Upper lobe of right lung (tissue), 1 donor: ENCODE measurements at regions not wholly inside any gene's neighbourhood (a gene's known extent, or its start where the extent isn't known, plus 50 kb on each side); places are given as distances from the start of the nearest gene placed in this dataset.

Experiments
- ATAC-seq: fragments of 200-7000 bp; cut with Tn5 transposase; one replicate; pipeline ENCODE4 v1.9.1; 2020; ENCODE audit warnings: mild to moderate bottlenecking, moderate library complexity
- DNase-seq: peaks from one replicate; pipeline ENCODE4 v3.0.0-alpha.2; 2020
- H3K27ac ChIP-seq: fragments of 200-600 bp; one replicate; pipeline ENCODE4 v1.8.0; 2022
- H3K27me3 ChIP-seq: fragments of 200-600 bp; one replicate; pipeline ENCODE4 v1.8.0; 2022; ENCODE audit warnings: mild to moderate bottlenecking
- H3K36me3 ChIP-seq: fragments of 200-600 bp; one replicate; pipeline ENCODE4 v1.8.0; 2022
- H3K4me1 ChIP-seq: fragments of 200-600 bp; one replicate; pipeline ENCODE4 v1.8.0; 2022
- H3K4me3 ChIP-seq: fragments of 200-600 bp; one replicate; pipeline ENCODE4 v1.8.0; 2022; ENCODE audit warnings: mild to moderate bottlenecking
- H3K9me3 ChIP-seq: fragments of 200-600 bp; one replicate; pipeline ENCODE4 v1.8.0; 2022
- intact Hi-C: fragments of 100-400 bp; cut with DNase I; formaldehyde crosslinking; loops from one replicate; pipeline ENCODE4 v1.11.0; 2022
- TF ChIP-seq, protein P1 (sequence below): fragments of 200-600 bp; IDR thresholded peaks from one replicate; pipeline ENCODE4 v1.8.0; 2022; ENCODE audit warnings: antibody characterized with exemption
- donor health status: DM: no; HTN: yes; CAD: no; lungs with severe emphysema.

DNA sequence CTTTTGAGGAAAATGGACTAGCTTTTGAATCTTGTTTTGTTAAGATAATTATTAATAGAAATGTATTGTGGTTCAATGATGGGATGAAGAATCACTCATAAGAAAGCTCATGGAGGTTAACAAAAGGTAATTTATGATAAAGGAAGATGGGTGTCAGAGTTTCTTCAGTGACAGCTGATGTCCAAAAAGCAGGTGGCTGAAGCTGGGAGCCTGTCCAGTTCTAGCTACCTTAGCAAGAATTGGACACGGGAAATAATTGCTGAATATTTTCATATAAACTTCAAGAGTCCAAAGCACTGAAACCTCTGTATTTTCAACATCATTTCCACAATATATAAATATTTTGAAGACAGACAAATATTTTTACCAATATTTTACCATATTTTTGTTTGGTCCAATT, 1505.8 kb upstream of the SLC39A10 start:
- DNase-seq (no peak), ATAC-seq (no peak)
- no peak overlapping the region for H3K4me3 ChIP-seq
- H3K36me3 ChIP-seq = no peaks in the 10 kb centered on the region
- no peaks in the 10 kb centered on the region for H3K9me3 ChIP-seq
- H3K4me1 ChIP-seq = no peaks in the 10 kb centered on the region
- intact Hi-C loops = no loop called here
- no peak overlapping the region for H3K27ac ChIP-seq
- no peaks in the 10 kb centered on the region for H3K27me3 ChIP-seq
- TF ChIP-seq, protein P1, sequence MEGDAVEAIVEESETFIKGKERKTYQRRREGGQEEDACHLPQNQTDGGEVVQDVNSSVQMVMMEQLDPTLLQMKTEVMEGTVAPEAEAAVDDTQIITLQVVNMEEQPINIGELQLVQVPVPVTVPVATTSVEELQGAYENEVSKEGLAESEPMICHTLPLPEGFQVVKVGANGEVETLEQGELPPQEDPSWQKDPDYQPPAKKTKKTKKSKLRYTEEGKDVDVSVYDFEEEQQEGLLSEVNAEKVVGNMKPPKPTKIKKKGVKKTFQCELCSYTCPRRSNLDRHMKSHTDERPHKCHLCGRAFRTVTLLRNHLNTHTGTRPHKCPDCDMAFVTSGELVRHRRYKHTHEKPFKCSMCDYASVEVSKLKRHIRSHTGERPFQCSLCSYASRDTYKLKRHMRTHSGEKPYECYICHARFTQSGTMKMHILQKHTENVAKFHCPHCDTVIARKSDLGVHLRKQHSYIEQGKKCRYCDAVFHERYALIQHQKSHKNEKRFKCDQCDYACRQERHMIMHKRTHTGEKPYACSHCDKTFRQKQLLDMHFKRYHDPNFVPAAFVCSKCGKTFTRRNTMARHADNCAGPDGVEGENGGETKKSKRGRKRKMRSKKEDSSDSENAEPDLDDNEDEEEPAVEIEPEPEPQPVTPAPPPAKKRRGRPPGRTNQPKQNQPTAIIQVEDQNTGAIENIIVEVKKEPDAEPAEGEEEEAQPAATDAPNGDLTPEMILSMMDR = no peak

GRCh38 chr2:194135463-194135862, 1521.6 kb upstream of the SLC39A10 start:
- no peak for ATAC-seq
- TF ChIP-seq, protein P1 = no peak
- DNase-seq = no peak

DNA sequence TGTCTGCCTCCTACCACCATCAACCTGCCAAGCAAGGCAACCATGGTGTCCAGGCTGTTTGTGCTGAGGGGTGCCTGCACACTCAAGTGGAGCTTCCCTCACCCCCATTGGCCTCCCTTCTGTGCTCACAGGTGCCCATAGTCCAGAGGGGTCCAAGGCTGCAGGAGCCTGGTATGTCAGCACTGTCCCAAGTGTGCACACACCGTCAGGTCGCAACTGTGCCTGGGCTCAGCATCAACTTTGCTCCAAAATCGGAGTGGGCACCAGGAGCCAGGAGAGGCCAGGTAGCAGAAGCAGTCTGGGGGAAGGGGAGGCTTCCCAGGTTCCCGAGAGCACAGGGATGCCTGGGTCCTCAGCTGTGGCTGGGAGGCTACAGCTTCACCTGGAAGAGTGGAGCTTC, 1528.2 kb upstream of the SLC39A10 start:
- no peak overlapping the region for H3K4me3 ChIP-seq
- no peaks in the 10 kb centered on the region for H3K36me3 ChIP-seq
- H3K27me3 ChIP-seq = no peaks in the 10 kb centered on the region
- H3K9me3 ChIP-seq = no peaks in the 10 kb centered on the region
- intact Hi-C loops = no loop called here
- DNase-seq (no peak), ATAC-seq (peak; percentile 46)
- no peaks in the 10 kb centered on the region for H3K4me1 ChIP-seq
- TF ChIP-seq, protein P1 = no peak
- no peak overlapping the region for H3K27ac ChIP-seq

More at GRCh38 chr2:194135463-194135862, 1521.6 kb upstream of the SLC39A10 start:
- H3K27ac ChIP-seq = no peak overlapping the region
- no peaks in the 10 kb centered on the region for H3K9me3 ChIP-seq
- no peaks in the 10 kb centered on the region for H3K4me1 ChIP-seq
- H3K36me3 ChIP-seq = no peaks in the 10 kb centered on the region
- no peak overlapping the region for H3K4me3 ChIP-seq
- intact Hi-C loops = no loop called here
- H3K27me3 ChIP-seq = no peaks in the 10 kb centered on the region

DNA sequence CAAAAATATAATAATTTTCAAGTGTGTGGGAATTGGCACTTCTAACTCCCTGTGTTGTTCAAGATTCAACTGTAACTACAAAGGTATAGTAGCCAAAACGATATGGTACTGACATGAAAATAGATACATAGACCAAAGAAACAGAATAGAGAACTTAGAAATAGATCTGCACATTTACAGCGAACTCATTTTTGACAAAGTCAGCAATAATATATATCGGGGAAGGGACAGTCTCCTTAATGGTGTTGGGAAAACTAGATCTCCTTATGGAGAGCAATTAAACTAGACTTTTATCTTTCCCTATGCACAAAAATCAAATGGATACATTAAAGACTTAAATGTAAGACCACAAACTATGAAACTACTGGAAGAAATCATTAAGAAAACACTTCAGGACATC, 1530.6 kb upstream of the SLC39A10 start:
- no peak for DNase-seq

GRCh38 chr2:194116861-194117260, 1540.2 kb upstream of the SLC39A10 start:
- intact Hi-C loops = no loop called here
- Histone ChIP-seq H3K27ac (no peak overlapping the region), H3K27me3 (no peaks in the 10 kb centered on the region), H3K36me3 (no peaks in the 10 kb centered on the region), H3K4me3 (no peak overlapping the region), H3K4me1 (no peaks in the 10 kb centered on the region), H3K9me3 (no peaks in the 10 kb centered on the region)
- ATAC-seq (no peak), DNase-seq (no peak)
- TF ChIP-seq, protein P1 = no peak

More for the DNA sequence above, 1530.6 kb upstream of the SLC39A10 start:
- no peaks in the 10 kb centered on the region for H3K27me3 ChIP-seq
- H3K9me3 ChIP-seq = no peaks in the 10 kb centered on the region
- no peak overlapping the region for H3K4me3 ChIP-seq
- no peaks in the 10 kb centered on the region for H3K4me1 ChIP-seq
- H3K36me3 ChIP-seq = no peaks in the 10 kb centered on the region
- ATAC-seq = no peak
- intact Hi-C loops = no loop called here
- no peak overlapping the region for H3K27ac ChIP-seq
- TF ChIP-seq, protein P1 = no peak

DNA sequence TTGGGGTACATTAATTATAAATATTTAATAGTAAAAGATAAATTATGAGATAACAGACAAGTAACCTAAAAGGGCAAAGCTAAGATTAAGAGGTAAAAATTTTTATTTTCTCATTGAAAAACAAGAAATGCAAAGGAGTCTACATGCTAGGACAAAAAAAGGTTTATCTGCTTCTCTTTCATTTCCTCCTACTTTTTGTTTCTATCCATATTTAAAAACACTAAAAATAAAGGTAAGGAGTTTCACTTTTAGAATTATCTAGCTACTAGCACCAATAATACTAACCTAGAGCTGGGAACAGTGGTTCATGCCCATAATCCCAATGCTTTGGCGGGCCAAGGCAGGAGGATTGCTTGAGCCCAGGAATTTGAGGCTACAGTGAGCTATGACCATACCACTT, 1551.7 kb upstream of the SLC39A10 start:
- no peak for DNase-seq
- H3K4me3 ChIP-seq = no peak overlapping the region
- H3K27ac ChIP-seq = no peak overlapping the region
- TF ChIP-seq, protein P1 = no peak
- peaks cover 5% of the 10 kb centered on the region for H3K4me1 ChIP-seq
- H3K9me3 ChIP-seq = no peaks in the 10 kb centered on the region
- ATAC-seq = no peak
- intact Hi-C loops = no loop called here
- H3K27me3 ChIP-seq = no peaks in the 10 kb centered on the region
- no peaks in the 10 kb centered on the region for H3K36me3 ChIP-seq
